Spleen (tissue), 11 donors: ENCODE measurements at regions not wholly inside any gene's neighbourhood (a gene's known extent, or its start where the extent isn't known, plus 50 kb on each side); places are given as distances from the start of the nearest gene placed in this dataset.

Source experiments
- DNase-seq: peaks from one replicate; pipeline ENCODE4 v3.0.0-alpha.2; 2020
- H3K27ac ChIP-seq, 8 donors: fragments of 200-600 bp; sonication (generic) in 7 of 8; 1 replicate in 4 of 8; 2 replicates in 4 of 8; pipeline versions ENCODE4 v1.5.0 to v1.8.0; 2016 to 2021; ENCODE audit warnings: inconsistent platforms in 4 of 8, mild to moderate bottlenecking in 4 of 8, moderate library complexity in 1 of 8
- H3K27me3 ChIP-seq, 7 donors: fragments of 200-600 bp; sonication (generic) in 6 of 7; replicated peaks in 1 of 7; 1 replicate in 4 of 7; 2 replicates in 3 of 7; pipeline versions ENCODE4 v1.5.0 to v1.8.0; 2016 to 2021; ENCODE audit warnings: inconsistent platforms in 3 of 7, mild to moderate bottlenecking in 1 of 7
- H3K36me3 ChIP-seq, 6 donors: fragments of 200-600 bp; sonication (generic) in 5 of 6; 1 replicate in 4 of 6; 2 replicates in 2 of 6; pipeline versions ENCODE4 v1.5.0 to v1.8.0; 2016 to 2021; ENCODE audit warnings: inconsistent platforms in 2 of 6
- H3K4me1 ChIP-seq, 6 donors: fragments of 200-600 bp; sonication (generic) in 5 of 6; 1 replicate in 3 of 6; 2 replicates in 3 of 6; pipeline versions ENCODE4 v1.5.0 to v1.8.0; 2016 to 2021; ENCODE audit warnings: inconsistent platforms in 3 of 6
- H3K4me3 ChIP-seq, 8 donors: fragments of 200-600 bp; sonication (generic) in 7 of 8; 1 replicate in 4 of 8; 2 replicates in 4 of 8; pipeline versions ENCODE4 v1.5.0 to v1.8.0; 2016 to 2021; ENCODE audit warnings: inconsistent platforms in 4 of 8, mild to moderate bottlenecking in 4 of 8, moderate library complexity in 2 of 8
- H3K9me3 ChIP-seq, 8 donors: fragments of 200-600 bp; sonication (generic) in 7 of 8; 1 replicate in 4 of 8; 2 replicates in 4 of 8; pipeline versions ENCODE4 v1.5.0 to v1.8.0; 2016 to 2021; ENCODE audit warnings: inconsistent platforms in 4 of 8
- CTCF ChIP-seq, 11 experiments: fragments of 200-600 bp in 7 of 11; fragments of 450-650 bp in 4 of 11; sonication (generic) in 4 of 11; IDR thresholded peaks in 8 of 11; conservative IDR thresholded peaks in 3 of 11; 1 replicate in 7 of 11; 2 replicates in 4 of 11; pipeline versions ENCODE4 v1.4.0 to v1.8.0; 2016 to 2021; ENCODE audit warnings: antibody characterized with exemption in 11 of 11, inconsistent platforms in 4 of 11, mild to moderate bottlenecking in 1 of 11
- POLR2A ChIP-seq, 3 donors: fragments of 450-650 bp; IDR thresholded peaks; one replicate each; pipeline ENCODE4 v1.5.1; 2017; ENCODE audit warnings: antibody characterized with exemption in 3 of 3, mild to moderate bottlenecking in 1 of 3
- POLR2AphosphoS5 ChIP-seq, 3 donors: sonication (generic); formaldehyde crosslinking; IDR thresholded peaks; one replicate each; pipeline ENCODE4 v1.5.1; 2017; ENCODE audit warnings: antibody characterized with exemption in 3 of 3
- WGBS, 5 donors: extraction: QIAGEN DNeasy Blood & Tissue Kit in 3 of 5; methylation state at CpG; one replicate each; pipeline versions ENCODE4 v1.1.5 to v1.1.7; 2013 to 2018; 5-methylcytosine and 5-hydroxymethylcytosine counted together
- intact Hi-C: fragments of 100-400 bp; cut with DNase I; formaldehyde crosslinking; loops from one replicate; pipeline ENCODE4 v1.15.0; 2023; ENCODE audit warnings: low total_unique reads
- donor health status: healthy with polysubstance abuse.
- donor health status: DM: no; HTN: no; CAD: no; lungs with moderate emphysema.
- donor health status: DM: no; HTN: no; CAD: no.
- donor health status: Bipolar disorder and iron deficiency.
- donor health status: healthy.
- donor health status: DM: no; HTN: no; CAD: no.
- donor health status: DM: yes; HTN: yes; CAD: no.

- Histone ChIP-seq H3K36me3 (no peaks in the 10 kb centered on the region), H3K4me1 (no peaks in the 10 kb centered on the region), H3K27ac (no peak overlapping the region), H3K4me3 (no peak overlapping the region), H3K9me3 (peaks cover 3 to 40% (median 28%) of the 10 kb centered on the region in 8 donors), H3K27me3 (no peaks in the 10 kb centered on the region)
- no peak for TF ChIP-seq POLR2AphosphoS5 (IDR thresholded peaks at IDR 0.05)
- TF ChIP-seq POLR2A (IDR thresholded peaks at IDR 0.05): no peak
- no peak for TF ChIP-seq CTCF (IDR thresholded peaks at IDR 0.05 in 8 of 11, conservative IDR thresholded peaks at IDR 0.05 in 3 of 11)
- no peak for DNase-seq
- intact Hi-C loops: no loop called here
- 72 to 88% (median 86%) methylated on average over 2 of the region's 2 CpGs for WGBS, 5 donors
Observed at GRCh38 chr3:53416530-53416929, 69.2 kb upstream of the DCP1A start.

GRCh38 chr3:53420831-53421230, 73.5 kb upstream of the DCP1A start:
- Histone ChIP-seq H3K4me3 (no peak overlapping the region), H3K27ac (no peak overlapping the region), H3K4me1 (no peaks in the 10 kb centered on the region), H3K9me3 (no peaks in the 10 kb centered on the region), H3K27me3 (no peaks in the 10 kb centered on the region), H3K36me3 (no peaks in the 10 kb centered on the region)
- intact Hi-C loops: no loop called here
- TF ChIP-seq POLR2AphosphoS5 (IDR thresholded peaks at IDR 0.05) (no peak), CTCF (IDR thresholded peaks at IDR 0.05 in 8 of 11, conservative IDR thresholded peaks at IDR 0.05 in 3 of 11) (no peak), POLR2A (IDR thresholded peaks at IDR 0.05) (no peak)
- no peak for DNase-seq

GRCh38 chr3:53422954-53423698, 71.3 kb upstream of the CACNA1D start:
- H3K36me3 ChIP-seq: no peaks in the 10 kb centered on the region
- no peak overlapping the region for H3K27ac ChIP-seq
- H3K4me3 ChIP-seq: no peak overlapping the region
- no peaks in the 10 kb centered on the region for H3K9me3 ChIP-seq
- no peak for DNase-seq
- no peaks in the 10 kb centered on the region for H3K4me1 ChIP-seq
- 72 to 100% (median 95%) methylated on average over 2 of the region's 2 CpGs for WGBS, 5 donors
- H3K27me3 ChIP-seq: no peaks in the 10 kb centered on the region
- intact Hi-C loops: no loop called here
- TF ChIP-seq CTCF (IDR thresholded peaks at IDR 0.05 in 8 of 11, conservative IDR thresholded peaks at IDR 0.05 in 3 of 11) (no peak), POLR2A (IDR thresholded peaks at IDR 0.05) (no peak)

GRCh38 chr3:53425936-53426335, 68.5 kb upstream of the CACNA1D start:
- WGBS, 5 donors: 70 to 89% (median 77%) methylated on average over 2 of the region's 2 CpGs
- Histone ChIP-seq H3K4me3 (no peak overlapping the region), H3K27ac (no peak overlapping the region), H3K36me3 (no peaks in the 10 kb centered on the region), H3K27me3 (no peaks in the 10 kb centered on the region), H3K9me3 (no peaks in the 10 kb centered on the region), H3K4me1 (peaks cover 0 to 10% (median 0%) of the 10 kb centered on the region in 6 donors)
- intact Hi-C loops: no loop called here
- no peak for DNase-seq
- TF ChIP-seq POLR2A (IDR thresholded peaks at IDR 0.05) (no peak), POLR2AphosphoS5 (IDR thresholded peaks at IDR 0.05) (no peak), CTCF (IDR thresholded peaks at IDR 0.05 in 8 of 11, conservative IDR thresholded peaks at IDR 0.05 in 3 of 11) (no peak)
